ENCODE measurements at regions not wholly inside any gene's neighbourhood (a gene's known extent, or its start where the extent isn't known, plus 50 kb on each side); places are given as distances from the start of the nearest gene placed in this dataset.

GRCh38 chr5:155898284-155898683, 428.7 kb upstream of the SGCD start:
- TF ChIP-seq EZH2 (IDR thresholded peaks at IDR 0.05; ENCODE audit: borderline replicate concordance, low read depth, low read length, severe bottlenecking): no peak
- TF ChIP-seq, protein P1, sequence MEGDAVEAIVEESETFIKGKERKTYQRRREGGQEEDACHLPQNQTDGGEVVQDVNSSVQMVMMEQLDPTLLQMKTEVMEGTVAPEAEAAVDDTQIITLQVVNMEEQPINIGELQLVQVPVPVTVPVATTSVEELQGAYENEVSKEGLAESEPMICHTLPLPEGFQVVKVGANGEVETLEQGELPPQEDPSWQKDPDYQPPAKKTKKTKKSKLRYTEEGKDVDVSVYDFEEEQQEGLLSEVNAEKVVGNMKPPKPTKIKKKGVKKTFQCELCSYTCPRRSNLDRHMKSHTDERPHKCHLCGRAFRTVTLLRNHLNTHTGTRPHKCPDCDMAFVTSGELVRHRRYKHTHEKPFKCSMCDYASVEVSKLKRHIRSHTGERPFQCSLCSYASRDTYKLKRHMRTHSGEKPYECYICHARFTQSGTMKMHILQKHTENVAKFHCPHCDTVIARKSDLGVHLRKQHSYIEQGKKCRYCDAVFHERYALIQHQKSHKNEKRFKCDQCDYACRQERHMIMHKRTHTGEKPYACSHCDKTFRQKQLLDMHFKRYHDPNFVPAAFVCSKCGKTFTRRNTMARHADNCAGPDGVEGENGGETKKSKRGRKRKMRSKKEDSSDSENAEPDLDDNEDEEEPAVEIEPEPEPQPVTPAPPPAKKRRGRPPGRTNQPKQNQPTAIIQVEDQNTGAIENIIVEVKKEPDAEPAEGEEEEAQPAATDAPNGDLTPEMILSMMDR (IDR thresholded peaks at IDR 0.05; ENCODE audit: borderline replicate concordance, extremely low read depth, low read length, poor library complexity, severe bottlenecking): no peak
- Histone ChIP-seq H4K20me1 (ENCODE audit: insufficient read depth, low read length) (no peaks in the 10 kb centered on the region), H3K27ac (ENCODE audit: low read length) (no peak overlapping the region), H3K9me3 (ENCODE audit: insufficient read depth, low read length, severe bottlenecking) (no peaks in the 10 kb centered on the region), H3K79me2 (ENCODE audit: insufficient read depth, low read length) (no peaks in the 10 kb centered on the region), H3K4me3 (ENCODE audit: low read depth in 1 of 2, low read length in 2 of 2) (no peak overlapping the region), H2AFZ (ENCODE audit: low read depth, low read length) (no peak overlapping the region), H3K27me3 (ENCODE audit: insufficient read depth, low read length, poor library complexity) (no peaks in the 10 kb centered on the region), H3K36me3 (ENCODE audit: insufficient read depth, low read length) (no peaks in the 10 kb centered on the region), H3K4me1 (ENCODE audit: insufficient read depth, low read length) (no peaks in the 10 kb centered on the region), H3K4me2 (ENCODE audit: insufficient read depth, low read length) (no peak overlapping the region), H3K9ac (ENCODE audit: low read depth, low read length) (no peak overlapping the region)
- no peak for DNase-seq
- no peak for ATAC-seq (ENCODE audit: insufficient read depth, low read depth)

- no peak overlapping the region for H3K9ac ChIP-seq (ENCODE audit: low read depth, low read length)
- H3K36me3 ChIP-seq (ENCODE audit: insufficient read depth, low read length): no peaks in the 10 kb centered on the region
- H3K4me3 ChIP-seq (ENCODE audit: low read depth in 1 of 2, low read length in 2 of 2): no peak overlapping the region
- H3K9me3 ChIP-seq (ENCODE audit: insufficient read depth, low read length, severe bottlenecking): no peaks in the 10 kb centered on the region
- TF ChIP-seq EZH2 (IDR thresholded peaks at IDR 0.05; ENCODE audit: borderline replicate concordance, low read depth, low read length, severe bottlenecking): no peak
- TF ChIP-seq, protein P1 (IDR thresholded peaks at IDR 0.05; ENCODE audit: borderline replicate concordance, extremely low read depth, low read length, poor library complexity, severe bottlenecking): no peak
- H2AFZ ChIP-seq (ENCODE audit: low read depth, low read length): no peak overlapping the region
- ATAC-seq (ENCODE audit: insufficient read depth, low read depth) (no peak), DNase-seq (no peak)
- H3K79me2 ChIP-seq (ENCODE audit: insufficient read depth, low read length): no peaks in the 10 kb centered on the region
- H3K4me2 ChIP-seq (ENCODE audit: insufficient read depth, low read length): no peak overlapping the region
- H3K27ac ChIP-seq (ENCODE audit: low read length): no peak overlapping the region
- no peaks in the 10 kb centered on the region for H4K20me1 ChIP-seq (ENCODE audit: insufficient read depth, low read length)
- no peaks in the 10 kb centered on the region for H3K4me1 ChIP-seq (ENCODE audit: insufficient read depth, low read length)
- H3K27me3 ChIP-seq (ENCODE audit: insufficient read depth, low read length, poor library complexity): no peaks in the 10 kb centered on the region
Observed at GRCh38 chr5:155903791-155904190, 423.2 kb upstream of the SGCD start.

- TF ChIP-seq, protein P1 (IDR thresholded peaks at IDR 0.05; ENCODE audit: borderline replicate concordance, extremely low read depth, low read length, poor library complexity, severe bottlenecking): no peak
- no peak for TF ChIP-seq EZH2 (IDR thresholded peaks at IDR 0.05; ENCODE audit: borderline replicate concordance, low read depth, low read length, severe bottlenecking)
- Histone ChIP-seq H3K36me3 (ENCODE audit: insufficient read depth, low read length) (no peaks in the 10 kb centered on the region), H3K4me3 (ENCODE audit: low read depth in 1 of 2, low read length in 2 of 2) (no peak overlapping the region), H3K79me2 (ENCODE audit: insufficient read depth, low read length) (no peaks in the 10 kb centered on the region), H3K9ac (ENCODE audit: low read depth, low read length) (no peak overlapping the region), H4K20me1 (ENCODE audit: insufficient read depth, low read length) (no peaks in the 10 kb centered on the region), H3K4me2 (ENCODE audit: insufficient read depth, low read length) (no peak overlapping the region), H3K27ac (ENCODE audit: low read length) (no peak overlapping the region), H3K27me3 (ENCODE audit: insufficient read depth, low read length, poor library complexity) (no peaks in the 10 kb centered on the region), H3K9me3 (ENCODE audit: insufficient read depth, low read length, severe bottlenecking) (no peaks in the 10 kb centered on the region), H3K4me1 (ENCODE audit: insufficient read depth, low read length) (no peaks in the 10 kb centered on the region), H2AFZ (ENCODE audit: low read depth, low read length) (no peak overlapping the region)
- ATAC-seq (ENCODE audit: insufficient read depth, low read depth): no peak
- DNase-seq: no peak
Observed at GRCh38 chr5:155905364-155905763, 421.6 kb upstream of the SGCD start.

- Histone ChIP-seq H3K4me1 (ENCODE audit: insufficient read depth, low read length) (no peaks in the 10 kb centered on the region), H3K4me3 (ENCODE audit: low read depth in 1 of 2, low read length in 2 of 2) (no peak overlapping the region), H4K20me1 (ENCODE audit: insufficient read depth, low read length) (no peaks in the 10 kb centered on the region), H3K79me2 (ENCODE audit: insufficient read depth, low read length) (no peaks in the 10 kb centered on the region), H3K27ac (ENCODE audit: low read length) (no peak overlapping the region), H2AFZ (ENCODE audit: low read depth, low read length) (no peak overlapping the region), H3K27me3 (ENCODE audit: insufficient read depth, low read length, poor library complexity) (no peaks in the 10 kb centered on the region), H3K9me3 (ENCODE audit: insufficient read depth, low read length, severe bottlenecking) (no peaks in the 10 kb centered on the region), H3K4me2 (ENCODE audit: insufficient read depth, low read length) (no peak overlapping the region), H3K36me3 (ENCODE audit: insufficient read depth, low read length) (no peaks in the 10 kb centered on the region), H3K9ac (ENCODE audit: low read depth, low read length) (no peak overlapping the region)
- TF ChIP-seq EZH2 (IDR thresholded peaks at IDR 0.05; ENCODE audit: borderline replicate concordance, low read depth, low read length, severe bottlenecking): no peak
- TF ChIP-seq, protein P1 (IDR thresholded peaks at IDR 0.05; ENCODE audit: borderline replicate concordance, extremely low read depth, low read length, poor library complexity, severe bottlenecking): no peak
- DNase-seq (no peak), ATAC-seq (ENCODE audit: insufficient read depth, low read depth) (no peak)
Observed at GRCh38 chr5:155906046-155906445, 420.9 kb upstream of the SGCD start.

All from DND-41 (cell line).